HG03064 (cell line): ENCODE measurements at regions not wholly inside any gene's neighbourhood (a gene's known extent, or its start where the extent isn't known, plus 50 kb on each side); places are given as distances from the start of the nearest gene placed in this dataset.
"Not testable (repeated sequence)": the region's sequence is repeated elsewhere in the genome, so short reads cannot be mapped to it uniquely, and the experiment has no call there.

ENCODE experiments used
- ATAC-seq: cut with Tn5 transposase; IDR thresholded peaks from one replicate; pipeline ENCODE4 v1.9.1; 2021; ENCODE audit warnings: low read depth; ENCODE audit not compliant: unreplicated experiment

GRCh38 chr6:126888727-126889725, 229.4 kb upstream of the RSPO3 start:
- no peak for ATAC-seq

DNA sequence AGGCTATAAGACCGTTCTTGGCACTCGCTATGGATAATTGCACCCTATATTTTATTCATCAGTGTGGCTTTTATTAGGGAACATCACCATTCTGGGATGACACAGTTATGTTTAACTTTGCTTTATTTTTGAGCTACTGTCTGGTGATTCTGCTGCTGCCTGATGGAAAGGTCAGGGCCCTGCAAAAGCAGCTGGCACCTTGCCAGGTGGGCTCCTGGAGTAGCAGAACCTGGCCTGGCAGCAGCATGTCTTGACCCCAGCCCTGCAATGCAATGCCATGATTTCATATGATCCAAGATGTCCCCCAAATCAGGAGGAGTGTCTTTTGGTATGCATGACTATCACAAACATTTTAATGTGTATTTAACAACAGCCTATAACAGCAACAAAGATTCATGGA, 228.4 kb upstream of the RSPO3 start:
- no peak for ATAC-seq

DNA sequence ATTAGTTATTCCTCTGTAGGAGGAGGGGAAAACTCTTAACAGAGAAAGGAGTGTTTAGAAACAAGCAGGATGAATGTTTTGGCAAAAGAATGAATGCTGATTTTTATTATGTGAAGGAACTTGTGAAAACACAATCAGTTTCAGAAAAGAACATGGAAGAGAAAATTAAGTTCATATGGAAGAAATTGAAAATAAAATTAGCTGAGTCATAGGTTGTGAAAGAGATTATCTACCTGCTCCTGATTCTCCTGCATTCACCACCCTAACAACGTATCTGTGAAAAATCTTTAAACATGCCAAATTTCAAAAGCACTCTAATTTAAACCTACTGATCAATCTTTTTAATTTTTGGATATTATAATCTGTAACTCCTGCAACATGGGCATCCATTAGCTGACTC, 227.3 kb upstream of the RSPO3 start:
- no peak for ATAC-seq

GRCh38 chr6:126892869-126893268, 225.6 kb upstream of the RSPO3 start:
- ATAC-seq, result not testable (repeated sequence)

- ATAC-seq, result no peak
Observed at GRCh38 chr6:126897758-126898157, 220.7 kb upstream of the RSPO3 start.

DNA sequence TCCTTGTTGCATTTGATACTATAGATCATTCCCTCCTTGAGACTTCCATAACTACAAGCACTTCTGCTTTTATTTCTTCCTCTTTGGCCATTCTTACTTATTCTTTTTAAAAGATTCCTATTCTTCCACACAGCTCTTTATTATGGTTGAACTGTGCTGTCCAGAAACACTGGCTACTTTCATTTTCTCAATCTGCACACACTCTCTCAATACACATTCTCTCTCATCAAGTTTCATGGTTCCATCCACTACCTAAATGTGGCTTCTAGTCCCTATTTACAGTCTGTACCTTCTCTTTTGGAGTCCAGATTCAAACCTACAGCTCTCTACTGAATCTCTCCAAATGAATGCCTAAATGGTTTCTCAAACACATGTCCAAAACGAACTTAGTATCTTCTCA, 214.3 kb upstream of the RSPO3 start:
- no peak for ATAC-seq

DNA sequence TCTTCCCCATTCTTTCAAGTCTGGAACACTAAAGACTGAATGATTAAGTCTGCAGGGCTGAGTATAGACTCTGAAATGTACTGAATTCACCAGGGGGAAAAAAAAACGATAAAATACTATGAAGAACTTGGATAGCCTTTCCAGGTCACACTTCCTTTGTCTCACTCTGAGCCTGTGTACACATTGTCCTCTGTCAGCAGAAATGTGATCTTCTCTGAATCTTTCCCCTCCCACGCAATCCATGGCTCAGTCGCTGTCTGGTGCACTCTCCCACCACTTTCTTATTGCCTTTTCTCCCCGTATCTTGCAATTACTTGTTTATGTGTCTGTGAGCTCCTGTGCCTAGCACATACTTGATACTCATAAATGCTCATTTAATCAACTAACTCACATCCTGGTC, 212.6 kb upstream of the RSPO3 start:
- no peak for ATAC-seq

- no peak for ATAC-seq
Observed at GRCh38 chr6:126907312-126907711, 211.2 kb upstream of the RSPO3 start.

DNA sequence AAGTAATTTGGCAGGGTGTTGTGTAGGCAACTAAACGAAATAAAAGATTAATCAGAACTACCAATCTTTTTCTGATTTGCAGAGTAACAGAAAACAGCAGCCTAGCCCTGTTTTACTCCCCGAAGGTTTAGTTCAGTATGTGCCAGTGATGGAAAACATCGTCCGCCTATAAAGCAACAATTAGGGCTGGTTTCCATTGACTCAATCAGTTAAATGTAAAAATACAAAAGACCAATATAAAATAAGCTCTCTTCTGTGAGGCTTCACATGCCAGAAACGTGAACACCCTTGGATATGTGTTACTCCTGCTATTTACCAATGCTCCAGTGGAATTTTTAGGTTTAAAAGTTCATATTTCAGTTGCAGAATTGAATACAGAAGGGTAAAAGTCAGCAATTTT, 210.5 kb upstream of the RSPO3 start:
- no peak for ATAC-seq

DNA sequence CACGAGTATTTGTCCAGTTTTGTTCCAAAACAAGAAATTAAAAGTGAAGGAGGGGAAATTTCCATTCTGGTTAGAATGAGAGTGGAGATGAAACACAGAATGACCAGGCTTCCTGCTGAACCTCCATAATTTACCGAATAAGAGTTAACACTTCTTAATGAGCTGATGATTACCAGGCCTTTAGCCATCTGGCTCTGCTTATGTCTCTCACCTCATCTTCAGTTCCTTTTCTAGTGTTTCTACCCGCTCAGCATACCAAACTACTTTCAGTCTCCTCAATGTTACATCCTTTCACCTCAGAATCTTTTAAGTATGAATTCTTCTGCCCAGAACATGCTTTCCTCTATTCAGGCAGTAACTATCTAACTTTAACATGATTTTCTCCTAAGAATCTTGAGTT, 209.0 kb upstream of the RSPO3 start:
- ATAC-seq, result no peak

DNA sequence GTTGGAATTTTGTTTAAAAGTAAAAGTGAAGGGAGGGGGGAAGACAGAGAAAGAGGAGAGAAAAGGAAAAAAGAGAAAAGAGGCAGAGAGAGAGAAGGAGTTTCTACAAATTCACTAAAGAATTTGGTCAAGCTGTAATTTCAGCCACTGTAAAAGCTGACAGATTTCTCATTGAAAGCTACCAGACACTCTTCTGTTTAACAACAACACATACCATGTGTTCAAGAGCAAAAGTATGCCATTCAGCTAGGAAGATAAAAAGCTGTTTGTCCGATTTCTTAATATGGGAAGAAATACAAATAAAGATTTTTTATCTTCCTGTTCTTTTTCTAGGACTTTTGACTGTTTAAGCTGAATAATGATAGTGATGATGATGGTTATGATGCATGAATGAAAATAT, 204.8 kb upstream of the RSPO3 start:
- no peak for ATAC-seq

GRCh38 chr6:126914172-126914571, 204.3 kb upstream of the RSPO3 start:
- ATAC-seq, result no peak

DNA sequence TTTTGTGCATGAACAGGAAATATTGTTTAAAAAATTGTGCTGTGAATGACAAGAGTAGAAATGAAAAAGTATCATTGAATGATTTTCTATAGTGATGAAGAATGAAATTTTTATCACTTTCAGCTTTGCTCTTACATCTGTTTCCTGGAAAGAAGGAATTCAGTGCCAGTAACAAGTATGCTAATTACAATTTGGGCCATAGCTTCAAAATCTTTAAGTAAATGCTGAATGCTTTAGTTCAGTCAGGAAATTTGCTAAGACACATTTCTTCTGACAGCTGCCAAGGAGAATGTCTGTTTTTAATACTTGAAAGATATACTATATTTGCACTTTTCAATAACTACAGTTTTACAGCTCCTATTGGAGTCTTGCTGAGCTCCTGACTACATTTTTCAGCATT, 203.7 kb upstream of the RSPO3 start:
- ATAC-seq, result no peak

DNA sequence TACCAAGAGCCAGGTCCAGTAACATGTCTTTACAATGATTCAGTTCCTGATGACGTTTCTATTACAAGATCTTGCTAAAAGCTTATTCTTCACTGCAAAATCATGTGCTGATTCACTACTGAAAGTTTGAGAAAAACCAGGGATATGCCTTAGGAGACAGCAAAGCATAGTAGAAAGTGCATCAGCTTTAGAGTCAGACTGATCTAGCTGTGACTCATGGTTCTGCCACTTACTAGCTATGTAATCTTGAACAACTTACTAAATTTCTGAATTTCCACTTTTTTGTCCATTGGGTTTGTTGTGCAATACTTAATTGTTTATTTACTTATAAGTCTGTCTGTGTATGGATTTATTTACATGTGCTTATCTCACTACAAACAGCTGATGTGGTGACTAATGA, 198.5 kb upstream of the RSPO3 start:
- no peak for ATAC-seq

DNA sequence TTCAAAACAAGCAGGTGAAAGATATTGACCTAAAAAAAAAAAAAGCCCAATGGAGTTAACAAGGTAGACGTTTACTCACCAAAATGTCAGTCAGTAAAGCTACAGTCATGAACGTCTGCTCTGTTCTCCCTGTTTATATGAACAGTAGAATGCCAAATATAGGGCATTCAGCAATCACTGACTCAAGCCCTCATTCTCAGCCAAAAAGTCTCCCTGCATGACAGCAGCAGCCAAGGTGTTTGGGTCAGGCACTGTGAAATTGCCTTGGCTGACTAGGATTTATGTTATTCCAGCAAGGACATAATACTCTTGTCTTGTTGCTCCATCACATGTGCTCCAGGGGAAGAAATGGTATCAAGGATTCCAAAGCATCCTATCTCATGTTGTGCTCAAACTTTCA, 194.7 kb upstream of the RSPO3 start:
- no peak for ATAC-seq

DNA sequence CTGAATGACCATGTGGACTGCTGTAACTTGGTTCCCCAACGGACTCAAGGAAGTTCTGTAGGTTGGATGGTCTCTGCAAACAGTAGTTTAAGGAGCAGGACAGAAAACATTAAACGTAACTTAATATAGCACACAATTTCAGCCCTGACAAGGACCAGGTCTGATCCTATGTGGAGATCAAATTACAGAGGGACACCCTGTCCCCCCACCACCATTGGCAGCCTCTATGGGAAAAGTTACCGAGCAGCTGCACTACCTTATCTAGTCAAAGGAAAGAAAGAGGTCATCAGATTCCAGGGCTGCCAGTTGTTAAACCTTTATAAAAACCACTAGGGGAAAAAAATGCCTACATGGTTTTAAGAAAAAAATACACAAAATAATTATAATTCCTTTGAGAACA, 191.5 kb upstream of the RSPO3 start:
- ATAC-seq, result no peak

- ATAC-seq, result no peak
Observed at GRCh38 chr6:126927841-126928240, 190.6 kb upstream of the RSPO3 start.

- ATAC-seq, result no peak
Observed at GRCh38 chr6:126937426-126937825, 181.0 kb upstream of the RSPO3 start.

DNA sequence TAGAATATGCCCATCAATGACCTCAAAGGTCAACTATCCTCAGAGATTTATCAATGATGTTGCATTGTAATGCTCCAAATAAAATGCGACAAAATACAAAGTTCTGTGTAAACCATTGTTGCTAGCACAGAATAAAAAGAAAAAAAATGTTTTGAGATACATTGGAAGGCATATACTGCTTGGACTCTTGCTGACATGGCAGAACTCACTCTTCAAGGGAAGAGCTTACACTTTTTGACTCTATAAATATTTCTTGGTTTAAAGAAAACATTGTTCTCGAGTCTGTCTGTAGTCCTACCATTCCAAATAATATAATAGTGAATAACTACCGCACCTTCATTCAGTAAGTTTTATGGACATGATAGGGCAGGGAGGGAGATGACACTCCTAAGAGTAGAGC, 178.7 kb upstream of the RSPO3 start:
- no peak for ATAC-seq

GRCh38 chr6:126941751-126942150, 176.7 kb upstream of the RSPO3 start:
- ATAC-seq, result no peak

GRCh38 chr6:126944512-126944911, 174.0 kb upstream of the RSPO3 start:
- ATAC-seq, result no peak

- no peak for ATAC-seq
Observed at GRCh38 chr6:126945150-126945685, 173.3 kb upstream of the RSPO3 start.
